HCT116 (cell line): ENCODE measurements at regions not wholly inside any gene's neighbourhood (a gene's known extent, or its start where the extent isn't known, plus 50 kb on each side); places are given as distances from the start of the nearest gene placed in this dataset.

Source experiments
- ATF3 ChIP-seq: IDR thresholded peaks from 2 replicates; pipeline ENCODE4 v1.6.1; 2012
- CTCF ChIP-seq, 3 experiments: fragments of 200-600 bp in 1 of 3; sonication (generic) in 1 of 3; IDR thresholded peaks in 2 of 3; conservative IDR thresholded peaks in 1 of 3; 2 replicates each; pipeline ENCODE4 v1.5.1; 2012 to 2017; ENCODE audit warnings: low read depth in 2 of 3, low read length in 2 of 3, antibody characterized with exemption in 1 of 3, borderline replicate concordance in 1 of 3, control low read depth in 1 of 3, mild to moderate bottlenecking in 1 of 3, mixed read lengths in 1 of 3, mixed run types in 1 of 3, moderate library complexity in 1 of 3; ENCODE audit not compliant: insufficient read depth in 1 of 3
- SP1 ChIP-seq: IDR thresholded peaks from 2 replicates; pipeline ENCODE4 v1.6.1; 2012; ENCODE audit warnings: low read depth
- ZFX ChIP-seq: fragments of 450-650 bp; IDR thresholded peaks from 2 replicates; pipeline ENCODE4 v1.6.1; 2017
- TF ChIP-seq, protein P1 (sequence below): IDR thresholded peaks from 2 replicates; pipeline ENCODE4 v1.6.1; 2012

DNA sequence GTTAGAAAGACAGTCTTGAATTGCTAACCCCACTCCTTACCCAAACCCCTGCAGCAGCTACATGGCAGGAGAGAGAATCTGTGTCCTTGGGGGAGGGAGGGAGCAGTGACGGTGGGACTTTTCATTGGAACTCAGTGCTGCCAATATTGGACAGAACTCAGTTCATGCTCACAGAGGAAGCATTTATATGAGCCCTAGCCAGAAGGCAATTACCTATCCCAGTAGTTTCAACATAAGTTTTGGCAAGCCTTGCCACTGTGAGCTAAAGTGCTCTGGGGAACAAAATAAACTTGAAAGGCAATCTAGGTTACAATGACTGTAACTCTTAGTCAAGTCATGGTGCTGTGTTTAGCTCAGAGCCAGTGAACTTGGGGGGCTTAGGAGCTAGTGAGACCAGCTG lies 1013.4 kb upstream of the COX7C start:
- no peak for TF ChIP-seq ATF3
- TF ChIP-seq, protein P1, sequence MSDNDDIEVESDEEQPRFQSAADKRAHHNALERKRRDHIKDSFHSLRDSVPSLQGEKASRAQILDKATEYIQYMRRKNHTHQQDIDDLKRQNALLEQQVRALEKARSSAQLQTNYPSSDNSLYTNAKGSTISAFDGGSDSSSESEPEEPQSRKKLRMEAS: no peak
- no peak for TF ChIP-seq ZFX
- TF ChIP-seq CTCF (IDR thresholded peaks at IDR 0.05 in 2 of 3, conservative IDR thresholded peaks at IDR 0.05 in 1 of 3; ENCODE audit: borderline replicate concordance in 1 of 3, insufficient read depth in 1 of 3, low read depth in 2 of 3, low read length in 2 of 3): no peak
- TF ChIP-seq SP1: no peak
